Stomach (tissue), 8 donors: ENCODE measurements at regions not wholly inside any gene's neighbourhood (a gene's known extent, or its start where the extent isn't known, plus 50 kb on each side); places are given as distances from the start of the nearest gene placed in this dataset.

Experiments used
- DNase-seq, 2 donors: peaks; one replicate each; pipeline versions ENCODE4 v3.0.0 to v3.0.0-alpha.2; 2013 to 2019
- H3K27ac ChIP-seq, 5 donors: fragments of 200-600 bp in 4 of 5; sonication (generic) in 4 of 5; one replicate each; pipeline ENCODE4 v1.5.1; 2013 to 2019; ENCODE audit warnings: mild to moderate bottlenecking in 1 of 5, moderate library complexity in 1 of 5
- H3K27me3 ChIP-seq, 3 donors: fragments of 200-600 bp; sonication (generic); one replicate each; pipeline ENCODE4 v1.5.1; 2017 to 2019; ENCODE audit warnings: mixed run types in 1 of 3
- H3K36me3 ChIP-seq, 4 donors: fragments of 200-600 bp; sonication (generic); 1 replicate in 3 of 4; 2 replicates in 1 of 4; pipeline ENCODE4 v1.5.1; 2016 to 2019
- H3K4me1 ChIP-seq, 4 donors: fragments of 200-600 bp; sonication (generic); one replicate each; pipeline ENCODE4 v1.5.1; 2016 to 2019
- H3K4me3 ChIP-seq, 4 donors: fragments of 200-600 bp; sonication (generic) in 3 of 4; one replicate each; pipeline ENCODE4 v1.5.1; 2016 to 2019; ENCODE audit warnings: mild to moderate bottlenecking in 1 of 4
- H3K9me3 ChIP-seq, 4 donors: fragments of 200-600 bp; sonication (generic); one replicate each; pipeline ENCODE4 v1.5.1; 2016 to 2019
- EP300 ChIP-seq: sonication (generic); formaldehyde crosslinking; IDR thresholded peaks from one replicate; pipeline ENCODE4 v1.6.1; 2017; ENCODE audit warnings: antibody characterized with exemption
- POLR2A ChIP-seq, 4 donors: fragments of 450-650 bp; IDR thresholded peaks; one replicate each; pipeline ENCODE4 v1.6.1; 2016; ENCODE audit warnings: antibody characterized with exemption in 4 of 4, control low read depth in 2 of 4, mild to moderate bottlenecking in 1 of 4, moderate library complexity in 1 of 4
- POLR2AphosphoS5 ChIP-seq, 3 donors: sonication (generic); formaldehyde crosslinking; IDR thresholded peaks; one replicate each; pipeline ENCODE4 v1.6.1; 2016; ENCODE audit warnings: antibody characterized with exemption in 3 of 3
- WGBS, 5 donors: extraction: QIAGEN DNeasy Blood & Tissue Kit in 3 of 5; methylation state at CpG; one replicate each; pipeline versions ENCODE4 v1.1.5 to v1.1.7; 2013 to 2018; 5-methylcytosine and 5-hydroxymethylcytosine counted together
- intact Hi-C: fragments of 100-400 bp; cut with DNase I; formaldehyde crosslinking; loops from one replicate; pipeline ENCODE4 v1.15.1; 2023; ENCODE audit warnings: low total_unique reads
- TF ChIP-seq, protein P1 (sequence below), 7 experiments: fragments of 450-650 bp in 4 of 7; fragments of 200-600 bp in 3 of 7; sonication (generic) in 3 of 7; IDR thresholded peaks; one replicate each; pipeline ENCODE4 v1.5.1; 2016 to 2019; ENCODE audit warnings: antibody characterized with exemption in 7 of 7, control low read depth in 2 of 7, mild to moderate bottlenecking in 1 of 7
- donor health status: healthy with polysubstance abuse.
- donor health status: Bipolar disorder and iron deficiency.
- donor health status: healthy.

DNA sequence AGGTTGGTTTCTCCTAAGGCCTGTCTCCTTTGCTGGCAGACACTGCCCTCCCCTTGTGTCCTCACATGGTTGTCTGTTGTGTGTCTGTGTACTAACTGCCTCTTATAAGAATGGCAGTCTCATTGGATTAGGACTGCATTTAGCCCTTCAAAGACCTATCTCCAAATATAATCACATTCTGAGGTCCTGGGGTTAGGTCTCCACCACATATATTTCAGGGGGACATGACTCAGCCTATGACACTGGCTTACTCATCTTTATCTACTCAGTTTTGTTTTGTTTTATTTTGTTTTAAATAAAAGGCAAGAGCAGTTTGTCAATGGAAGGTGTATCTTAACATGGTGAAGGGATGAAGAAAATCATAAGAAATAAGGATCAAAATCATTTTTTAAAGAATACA, 894.3 kb downstream of the NLGN4Y start:
- intact Hi-C loops = no loop called here
- no peak overlapping the region for H3K27ac ChIP-seq
- H3K36me3 ChIP-seq = no peaks in the 10 kb centered on the region
- H3K4me1 ChIP-seq = no peaks in the 10 kb centered on the region
- no peaks in the 10 kb centered on the region for H3K9me3 ChIP-seq
- H3K4me3 ChIP-seq = no peak overlapping the region
- no peak for DNase-seq
- TF ChIP-seq, protein P1, sequence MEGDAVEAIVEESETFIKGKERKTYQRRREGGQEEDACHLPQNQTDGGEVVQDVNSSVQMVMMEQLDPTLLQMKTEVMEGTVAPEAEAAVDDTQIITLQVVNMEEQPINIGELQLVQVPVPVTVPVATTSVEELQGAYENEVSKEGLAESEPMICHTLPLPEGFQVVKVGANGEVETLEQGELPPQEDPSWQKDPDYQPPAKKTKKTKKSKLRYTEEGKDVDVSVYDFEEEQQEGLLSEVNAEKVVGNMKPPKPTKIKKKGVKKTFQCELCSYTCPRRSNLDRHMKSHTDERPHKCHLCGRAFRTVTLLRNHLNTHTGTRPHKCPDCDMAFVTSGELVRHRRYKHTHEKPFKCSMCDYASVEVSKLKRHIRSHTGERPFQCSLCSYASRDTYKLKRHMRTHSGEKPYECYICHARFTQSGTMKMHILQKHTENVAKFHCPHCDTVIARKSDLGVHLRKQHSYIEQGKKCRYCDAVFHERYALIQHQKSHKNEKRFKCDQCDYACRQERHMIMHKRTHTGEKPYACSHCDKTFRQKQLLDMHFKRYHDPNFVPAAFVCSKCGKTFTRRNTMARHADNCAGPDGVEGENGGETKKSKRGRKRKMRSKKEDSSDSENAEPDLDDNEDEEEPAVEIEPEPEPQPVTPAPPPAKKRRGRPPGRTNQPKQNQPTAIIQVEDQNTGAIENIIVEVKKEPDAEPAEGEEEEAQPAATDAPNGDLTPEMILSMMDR (IDR thresholded peaks at IDR 0.05) = no peak
- TF ChIP-seq EP300 = no peak
- TF ChIP-seq POLR2AphosphoS5 (IDR thresholded peaks at IDR 0.05) = no peak
- TF ChIP-seq POLR2A (IDR thresholded peaks at IDR 0.05) = no peak
- H3K27me3 ChIP-seq = no peaks in the 10 kb centered on the region

DNA sequence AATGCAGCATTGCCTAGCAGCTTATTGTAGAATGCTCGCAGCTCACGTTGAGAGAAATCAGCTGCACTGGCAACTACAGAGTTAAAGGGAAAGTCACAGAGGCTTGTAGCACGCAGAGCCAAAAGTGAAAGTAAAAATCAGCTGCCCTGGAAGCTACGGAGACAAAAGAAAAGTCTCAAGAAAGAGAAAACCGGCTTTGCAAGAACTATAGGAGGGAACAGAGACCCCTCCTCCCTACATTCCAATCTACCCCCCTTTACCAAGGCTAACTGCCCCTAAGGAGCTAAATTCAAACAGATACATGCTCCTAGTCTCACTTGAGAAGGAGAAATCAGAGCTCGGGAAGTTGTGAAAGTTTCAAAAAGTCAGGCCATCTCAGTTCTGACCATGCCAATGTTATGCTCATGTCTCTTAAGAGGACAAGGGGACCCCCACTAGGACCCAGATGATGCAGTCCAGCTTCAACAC, 900.4 kb downstream of the NLGN4Y start:
- TF ChIP-seq POLR2AphosphoS5 (IDR thresholded peaks at IDR 0.05) (no peak), POLR2A (IDR thresholded peaks at IDR 0.05) (no peak), EP300 (no peak)
- TF ChIP-seq, protein P1 (IDR thresholded peaks at IDR 0.05) = no peak
- no peak for DNase-seq
- H3K4me1 ChIP-seq = peaks cover 0 to 8% (median 0%) of the 10 kb centered on the region in 4 donors
- H3K27me3 ChIP-seq = no peaks in the 10 kb centered on the region
- no peaks in the 10 kb centered on the region for H3K9me3 ChIP-seq
- H3K36me3 ChIP-seq = no peaks in the 10 kb centered on the region
- peak overlapping the region in 2 of 4 donors; percentile 33 to 43 for H3K4me3 ChIP-seq
- intact Hi-C loops = no loop called here
- peak overlapping the region in 2 of 5 donors; percentile 72 to 75 for H3K27ac ChIP-seq
- WGBS, 5 donors = 0 to 9% (median 1%) methylated on average over 4 to 6 of the region's 6 CpGs; no CpG with 5 or more reads in 2 of the 5 donors

DNA sequence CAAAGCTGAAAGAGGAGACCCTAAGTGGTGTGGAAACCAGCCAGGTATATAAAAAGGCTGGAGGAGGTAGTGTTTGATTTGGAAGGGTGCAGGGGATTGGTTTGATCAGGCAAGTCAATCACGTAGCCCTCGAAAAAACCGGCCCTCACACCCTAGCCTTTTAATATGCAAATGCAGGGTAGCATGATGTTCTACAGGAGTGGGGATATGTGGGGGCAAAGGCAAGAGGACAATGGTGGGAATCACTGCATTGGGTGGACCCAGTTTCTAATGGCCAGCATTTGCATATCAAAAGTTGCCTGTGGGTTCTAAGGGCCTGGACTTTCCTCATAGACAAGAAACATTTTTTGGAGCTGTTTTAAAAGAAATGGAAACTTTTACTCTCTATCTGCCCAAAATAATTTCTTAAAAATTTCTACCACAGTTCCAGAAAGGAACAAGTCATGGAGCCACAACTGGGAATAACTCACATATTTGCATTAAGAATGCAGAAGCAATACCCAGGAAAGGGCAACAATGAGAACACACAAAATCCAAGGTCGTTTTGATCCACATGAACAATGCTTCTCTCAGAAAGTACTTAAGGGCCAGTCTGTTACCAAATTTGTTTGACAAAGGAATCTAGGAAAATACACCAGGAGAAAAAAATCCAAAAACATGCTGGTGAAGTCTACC, 915.8 kb downstream of the NLGN4Y start:
- Histone ChIP-seq H3K27ac (no peak overlapping the region), H3K4me3 (no peak overlapping the region), H3K9me3 (no peaks in the 10 kb centered on the region), H3K4me1 (no peaks in the 10 kb centered on the region), H3K36me3 (no peaks in the 10 kb centered on the region), H3K27me3 (no peaks in the 10 kb centered on the region)
- 74 to 82% (median 76%) methylated on average over 4 of the region's 4 CpGs; no CpG with 5 or more reads in 2 of the 5 donors for WGBS, 5 donors
- DNase-seq = no peak
- intact Hi-C loops = no loop called here
- TF ChIP-seq, protein P1 (IDR thresholded peaks at IDR 0.05) = no peak
- no peak for TF ChIP-seq POLR2AphosphoS5 (IDR thresholded peaks at IDR 0.05)
- TF ChIP-seq EP300 = no peak
- TF ChIP-seq POLR2A (IDR thresholded peaks at IDR 0.05) = no peak

DNA sequence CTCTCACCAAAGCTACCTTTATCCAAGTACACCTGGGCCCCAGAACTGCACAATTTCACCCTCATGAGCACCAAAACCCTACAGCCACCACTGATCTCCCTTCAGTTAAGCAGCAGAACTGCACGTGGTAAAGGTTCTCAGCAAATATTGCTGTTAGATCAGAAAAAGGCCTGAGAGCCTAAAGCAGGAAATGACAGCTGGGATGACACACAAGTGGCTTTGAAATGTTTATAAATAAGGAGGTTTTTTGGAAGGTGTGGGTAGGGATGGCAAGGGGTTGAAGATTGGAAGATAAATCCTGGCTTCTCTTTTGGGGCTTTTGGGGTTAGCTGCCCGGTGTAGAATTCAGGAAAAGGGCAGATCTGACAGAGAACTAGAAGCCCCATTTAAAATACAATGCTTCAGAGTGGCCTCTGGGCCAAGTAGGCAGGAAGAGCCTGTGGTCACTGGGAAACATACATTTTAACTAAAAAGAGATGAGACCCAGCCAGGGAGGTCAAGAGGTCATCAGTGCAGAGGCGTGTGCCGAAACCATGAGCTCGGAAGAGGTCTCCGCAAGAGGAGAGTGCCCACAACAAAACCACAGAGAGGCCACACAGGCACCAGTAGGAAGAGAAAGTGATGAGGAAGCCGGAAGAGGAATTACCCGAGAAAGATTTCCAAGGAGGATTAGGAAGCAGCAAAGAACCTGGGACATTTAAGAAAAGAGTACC, 916.5 kb downstream of the NLGN4Y start:
- TF ChIP-seq EP300 (no peak), POLR2AphosphoS5 (IDR thresholded peaks at IDR 0.05) (no peak), POLR2A (IDR thresholded peaks at IDR 0.05) (no peak)
- TF ChIP-seq, protein P1 (IDR thresholded peaks at IDR 0.05) = no peak
- Histone ChIP-seq H3K4me3 (no peak overlapping the region), H3K27me3 (no peaks in the 10 kb centered on the region), H3K4me1 (no peaks in the 10 kb centered on the region), H3K36me3 (no peaks in the 10 kb centered on the region), H3K9me3 (no peaks in the 10 kb centered on the region), H3K27ac (no peak overlapping the region)
- intact Hi-C loops = no loop called here
- 53 to 68% (median 56%) methylated on average over 8 of the region's 8 CpGs; no CpG with 5 or more reads in 2 of the 5 donors for WGBS, 5 donors
- DNase-seq = no peak
